Right lobe of liver (tissue), 4 donors: ENCODE measurements at regions not wholly inside any gene's neighbourhood (a gene's known extent, or its start where the extent isn't known, plus 50 kb on each side); places are given as distances from the start of the nearest gene placed in this dataset.

Source experiments
- POLR2A ChIP-seq: fragments of 450-650 bp; IDR thresholded peaks from one replicate; pipeline ENCODE4 v1.6.1; 2017; ENCODE audit warnings: antibody characterized with exemption, mild to moderate bottlenecking
- TF ChIP-seq, protein P1 (sequence below), 4 donors: fragments of 200-600 bp in 3 of 4; fragments of 450-650 bp in 1 of 4; IDR thresholded peaks; one replicate each; pipeline versions ENCODE4 v1.5.1 to v1.8.0; 2016 to 2022; ENCODE audit warnings: antibody characterized with exemption in 4 of 4, mild to moderate bottlenecking in 2 of 4
- donor health status: DM: no; HTN: no; CAD: no.
- donor health status: DM: no; HTN: no; CAD: no.
- donor health status: DM: no; HTN: yes; CAD: no.

DNA sequence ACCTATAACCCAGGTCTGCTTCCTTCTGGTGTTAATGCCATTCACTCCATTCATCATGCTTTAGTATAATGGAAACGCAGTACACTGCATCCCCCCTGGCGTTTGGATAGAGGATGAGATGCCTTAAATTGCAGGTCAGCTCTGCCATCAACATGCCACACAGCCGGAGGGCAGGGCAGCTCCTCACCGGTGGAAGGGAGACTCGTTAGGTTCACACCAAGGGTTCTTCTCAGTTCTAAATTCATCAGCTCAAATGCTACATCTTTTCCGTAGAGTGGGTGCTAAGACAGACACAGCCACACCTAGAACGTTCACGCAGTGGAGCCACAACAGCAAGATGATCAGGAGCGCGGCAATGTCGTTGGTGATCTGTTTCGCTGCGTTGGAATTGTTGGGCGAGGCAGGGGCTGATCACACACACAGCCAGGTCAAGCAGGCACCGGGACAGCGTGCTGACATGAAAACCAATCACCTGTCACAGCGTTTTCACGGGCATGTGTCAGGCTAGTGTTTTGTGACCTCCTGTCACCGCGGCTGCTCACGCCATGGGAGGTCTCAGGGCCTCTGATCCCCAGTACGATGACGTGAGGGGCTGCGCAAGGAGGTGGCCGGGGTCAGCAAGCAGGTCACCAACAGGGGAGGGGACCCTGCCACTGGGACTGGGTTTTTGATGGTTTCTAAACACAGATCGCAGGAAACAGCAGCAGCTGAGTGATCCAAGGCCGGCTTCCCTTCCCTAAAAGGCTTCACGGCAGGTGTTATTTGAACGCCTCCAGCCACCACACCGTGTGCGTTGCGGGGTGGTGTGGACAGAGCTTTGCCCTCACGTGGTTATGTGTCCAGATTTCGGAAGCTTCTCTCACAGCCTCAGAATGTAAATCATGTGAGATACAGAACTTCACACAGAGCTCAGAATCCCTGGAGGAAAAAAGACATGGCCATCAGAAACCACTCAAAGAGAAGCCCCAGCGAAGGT, 94.3 kb upstream of the IRS2 start:
- no peak for TF ChIP-seq POLR2A
- TF ChIP-seq, protein P1, sequence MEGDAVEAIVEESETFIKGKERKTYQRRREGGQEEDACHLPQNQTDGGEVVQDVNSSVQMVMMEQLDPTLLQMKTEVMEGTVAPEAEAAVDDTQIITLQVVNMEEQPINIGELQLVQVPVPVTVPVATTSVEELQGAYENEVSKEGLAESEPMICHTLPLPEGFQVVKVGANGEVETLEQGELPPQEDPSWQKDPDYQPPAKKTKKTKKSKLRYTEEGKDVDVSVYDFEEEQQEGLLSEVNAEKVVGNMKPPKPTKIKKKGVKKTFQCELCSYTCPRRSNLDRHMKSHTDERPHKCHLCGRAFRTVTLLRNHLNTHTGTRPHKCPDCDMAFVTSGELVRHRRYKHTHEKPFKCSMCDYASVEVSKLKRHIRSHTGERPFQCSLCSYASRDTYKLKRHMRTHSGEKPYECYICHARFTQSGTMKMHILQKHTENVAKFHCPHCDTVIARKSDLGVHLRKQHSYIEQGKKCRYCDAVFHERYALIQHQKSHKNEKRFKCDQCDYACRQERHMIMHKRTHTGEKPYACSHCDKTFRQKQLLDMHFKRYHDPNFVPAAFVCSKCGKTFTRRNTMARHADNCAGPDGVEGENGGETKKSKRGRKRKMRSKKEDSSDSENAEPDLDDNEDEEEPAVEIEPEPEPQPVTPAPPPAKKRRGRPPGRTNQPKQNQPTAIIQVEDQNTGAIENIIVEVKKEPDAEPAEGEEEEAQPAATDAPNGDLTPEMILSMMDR (IDR thresholded peaks at IDR 0.05) = no peak
